ENCODE measurements at regions not wholly inside any gene's neighbourhood (a gene's known extent, or its start where the extent isn't known, plus 50 kb on each side); places are given as distances from the start of the nearest gene placed in this dataset.

- H3K79me2 ChIP-seq (ENCODE audit: insufficient read depth, low read length): no peaks in the 10 kb centered on the region
- no peaks in the 10 kb centered on the region for H3K4me1 ChIP-seq (ENCODE audit: insufficient read depth, low read length)
- H4K20me1 ChIP-seq (ENCODE audit: insufficient read depth, low read length): no peaks in the 10 kb centered on the region
- H3K27me3 ChIP-seq (ENCODE audit: insufficient read depth, low read length): no peaks in the 10 kb centered on the region
- no peak overlapping the region for H3K27ac ChIP-seq (ENCODE audit: low read depth, low read length)
- no peak overlapping the region for H3K4me3 ChIP-seq (ENCODE audit: insufficient read depth, low read length)
- no peak overlapping the region for H2AFZ ChIP-seq (ENCODE audit: low read length)
- H3K4me2 ChIP-seq (ENCODE audit: insufficient read depth, low read length): no peak overlapping the region
- H3K36me3 ChIP-seq (ENCODE audit: insufficient read depth, low read length): no peaks in the 10 kb centered on the region
- no peaks in the 10 kb centered on the region for H3K9me3 ChIP-seq (ENCODE audit: low read depth, low read length)
- no peak for DNase-seq (ENCODE audit: insufficient read length, low spot score, missing footprints)
- TF ChIP-seq, protein P1, sequence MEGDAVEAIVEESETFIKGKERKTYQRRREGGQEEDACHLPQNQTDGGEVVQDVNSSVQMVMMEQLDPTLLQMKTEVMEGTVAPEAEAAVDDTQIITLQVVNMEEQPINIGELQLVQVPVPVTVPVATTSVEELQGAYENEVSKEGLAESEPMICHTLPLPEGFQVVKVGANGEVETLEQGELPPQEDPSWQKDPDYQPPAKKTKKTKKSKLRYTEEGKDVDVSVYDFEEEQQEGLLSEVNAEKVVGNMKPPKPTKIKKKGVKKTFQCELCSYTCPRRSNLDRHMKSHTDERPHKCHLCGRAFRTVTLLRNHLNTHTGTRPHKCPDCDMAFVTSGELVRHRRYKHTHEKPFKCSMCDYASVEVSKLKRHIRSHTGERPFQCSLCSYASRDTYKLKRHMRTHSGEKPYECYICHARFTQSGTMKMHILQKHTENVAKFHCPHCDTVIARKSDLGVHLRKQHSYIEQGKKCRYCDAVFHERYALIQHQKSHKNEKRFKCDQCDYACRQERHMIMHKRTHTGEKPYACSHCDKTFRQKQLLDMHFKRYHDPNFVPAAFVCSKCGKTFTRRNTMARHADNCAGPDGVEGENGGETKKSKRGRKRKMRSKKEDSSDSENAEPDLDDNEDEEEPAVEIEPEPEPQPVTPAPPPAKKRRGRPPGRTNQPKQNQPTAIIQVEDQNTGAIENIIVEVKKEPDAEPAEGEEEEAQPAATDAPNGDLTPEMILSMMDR (IDR thresholded peaks at IDR 0.05; ENCODE audit: extremely low read depth, low read depth, low read length): no peak
Measured at GRCh38 chr12:131221061-131221956, 267.6 kb downstream of the ADGRD1 start.

- TF ChIP-seq, protein P1 (IDR thresholded peaks at IDR 0.05; ENCODE audit: extremely low read depth, low read depth, low read length): no peak
- no peak overlapping the region for H2AFZ ChIP-seq (ENCODE audit: low read length)
- H3K4me2 ChIP-seq (ENCODE audit: insufficient read depth, low read length): no peak overlapping the region
- no peaks in the 10 kb centered on the region for H3K9me3 ChIP-seq (ENCODE audit: low read depth, low read length)
- H3K79me2 ChIP-seq (ENCODE audit: insufficient read depth, low read length): no peaks in the 10 kb centered on the region
- no peaks in the 10 kb centered on the region for H4K20me1 ChIP-seq (ENCODE audit: insufficient read depth, low read length)
- H3K27me3 ChIP-seq (ENCODE audit: insufficient read depth, low read length): no peaks in the 10 kb centered on the region
- no peak for DNase-seq (ENCODE audit: insufficient read length, low spot score, missing footprints)
- no peaks in the 10 kb centered on the region for H3K4me1 ChIP-seq (ENCODE audit: insufficient read depth, low read length)
- H3K4me3 ChIP-seq (ENCODE audit: insufficient read depth, low read length): no peak overlapping the region
- H3K27ac ChIP-seq (ENCODE audit: low read depth, low read length): no peak overlapping the region
- no peaks in the 10 kb centered on the region for H3K36me3 ChIP-seq (ENCODE audit: insufficient read depth, low read length)
Measured at GRCh38 chr12:131221957-131222328, 268.2 kb downstream of the ADGRD1 start.

DNA sequence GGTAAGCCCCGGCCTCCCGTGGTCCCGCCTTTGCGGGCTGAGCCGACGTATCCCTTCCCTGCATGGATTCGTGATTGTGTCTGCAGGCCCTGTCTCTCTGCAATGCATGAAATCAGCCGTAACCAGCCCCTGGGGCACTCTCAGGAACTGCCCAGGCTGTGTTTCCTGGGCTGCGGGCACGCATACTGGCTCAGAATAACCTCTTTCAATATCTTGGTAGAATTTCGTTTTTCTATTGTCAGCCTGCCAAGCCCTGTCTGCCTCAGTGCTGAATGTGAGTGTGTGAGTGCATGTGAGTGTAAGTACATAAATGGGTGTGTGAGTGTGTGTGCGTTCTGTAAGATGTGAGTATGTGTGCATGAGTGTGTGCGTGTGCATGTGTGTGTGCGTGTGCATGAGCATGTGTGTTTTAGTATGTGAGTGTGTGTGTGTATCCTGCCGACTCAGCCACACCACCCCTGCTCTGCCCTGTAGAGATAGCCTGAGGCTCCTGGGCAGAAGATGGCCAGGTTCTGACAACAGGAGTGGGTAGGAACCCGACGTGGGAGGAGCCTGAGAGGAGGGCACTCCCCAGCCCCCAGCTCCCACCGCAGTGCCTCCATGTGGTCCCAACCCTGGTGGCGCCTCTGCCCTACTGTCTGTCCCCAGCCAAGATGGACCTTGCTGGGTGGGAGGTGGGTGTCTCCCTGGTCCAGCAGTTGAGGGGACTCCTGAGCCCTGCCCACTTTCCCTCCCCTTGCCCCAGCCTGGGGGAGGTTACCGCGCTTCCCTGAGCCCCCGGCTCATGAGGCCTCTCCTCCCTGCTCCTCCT, 268.8 kb downstream of the ADGRD1 start:
- no peak overlapping the region for H3K27ac ChIP-seq (ENCODE audit: low read depth, low read length)
- H3K4me1 ChIP-seq (ENCODE audit: insufficient read depth, low read length): no peaks in the 10 kb centered on the region
- no peaks in the 10 kb centered on the region for H3K9me3 ChIP-seq (ENCODE audit: low read depth, low read length)
- H3K4me3 ChIP-seq (ENCODE audit: insufficient read depth, low read length): no peak overlapping the region
- TF ChIP-seq, protein P1 (IDR thresholded peaks at IDR 0.05; ENCODE audit: extremely low read depth, low read depth, low read length): no peak
- no peaks in the 10 kb centered on the region for H4K20me1 ChIP-seq (ENCODE audit: insufficient read depth, low read length)
- no peaks in the 10 kb centered on the region for H3K27me3 ChIP-seq (ENCODE audit: insufficient read depth, low read length)
- H3K4me2 ChIP-seq (ENCODE audit: insufficient read depth, low read length): no peak overlapping the region
- no peak overlapping the region for H2AFZ ChIP-seq (ENCODE audit: low read length)
- H3K79me2 ChIP-seq (ENCODE audit: insufficient read depth, low read length): no peaks in the 10 kb centered on the region
- no peaks in the 10 kb centered on the region for H3K36me3 ChIP-seq (ENCODE audit: insufficient read depth, low read length)
- DNase-seq (ENCODE audit: insufficient read length, low spot score, missing footprints): no peak

Measured in osteoblast (primary cell).